Lower lobe of right lung (tissue), 2 donors: ENCODE measurements at regions not wholly inside any gene's neighbourhood (a gene's known extent, or its start where the extent isn't known, plus 50 kb on each side); places are given as distances from the start of the nearest gene placed in this dataset.

ENCODE experiments used
- ATAC-seq, 2 donors: fragments of 200-7000 bp; cut with Tn5 transposase; one replicate each; pipeline ENCODE4 v1.9.1; 2020 to 2022; ENCODE audit warnings: mild to moderate bottlenecking in 2 of 2, moderate library complexity in 2 of 2
- DNase-seq: peaks from one replicate; pipeline ENCODE4 v3.0.0-alpha.2; 2020
- H3K27ac ChIP-seq: fragments of 200-600 bp; one replicate; pipeline ENCODE4 v1.8.0; 2022
- H3K27me3 ChIP-seq: fragments of 200-600 bp; one replicate; pipeline ENCODE4 v1.8.0; 2022; ENCODE audit warnings: low read depth
- H3K36me3 ChIP-seq: fragments of 200-600 bp; one replicate; pipeline ENCODE4 v1.8.0; 2022; ENCODE audit warnings: mild to moderate bottlenecking
- H3K4me1 ChIP-seq: fragments of 200-600 bp; one replicate; pipeline ENCODE4 v1.8.0; 2022
- H3K4me3 ChIP-seq: fragments of 200-600 bp; one replicate; pipeline ENCODE4 v1.8.0; 2022; ENCODE audit warnings: mild to moderate bottlenecking
- H3K9me3 ChIP-seq: fragments of 200-600 bp; one replicate; pipeline ENCODE4 v1.8.0; 2022
- intact Hi-C: fragments of 100-400 bp; cut with DNase I; formaldehyde crosslinking; loops from one replicate; pipeline ENCODE4 v1.11.0; 2022
- TF ChIP-seq, protein P1 (sequence below): fragments of 200-600 bp; IDR thresholded peaks from one replicate; pipeline ENCODE4 v1.8.0; 2022; ENCODE audit warnings: antibody characterized with exemption, mild to moderate bottlenecking
- donor health status: DM: no; HTN: yes; CAD: no; lungs with severe emphysema.

DNA sequence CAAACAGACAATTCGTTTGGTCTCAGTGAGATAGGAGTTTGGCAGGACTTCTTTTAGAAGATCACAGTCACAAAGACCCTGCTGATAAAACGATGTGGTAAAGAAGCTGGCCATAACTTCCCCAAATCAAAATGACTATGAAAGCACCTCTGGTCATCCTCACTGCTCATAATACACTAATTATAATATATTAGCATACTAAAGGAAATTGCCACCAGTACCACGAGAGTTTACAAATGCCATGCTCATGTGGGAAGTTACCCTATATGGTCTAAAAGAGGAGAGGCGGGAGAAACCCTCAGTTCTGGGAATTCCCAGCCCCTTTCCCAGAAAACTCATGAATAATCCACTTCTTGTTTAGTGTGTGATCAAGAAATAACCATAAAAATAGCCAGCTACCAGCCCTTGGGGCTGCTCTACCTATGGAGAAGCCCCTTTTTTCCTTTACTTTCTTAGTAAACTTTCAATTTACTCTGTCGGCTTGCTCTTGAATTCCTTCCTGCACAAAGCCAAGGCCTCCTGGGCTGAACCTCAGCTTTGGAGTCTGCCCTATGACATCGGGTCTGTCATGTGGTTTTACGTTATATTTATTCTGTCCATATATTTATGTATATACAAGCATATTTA lies 115.8 kb upstream of the IGSF10 start:
- TF ChIP-seq, protein P1, sequence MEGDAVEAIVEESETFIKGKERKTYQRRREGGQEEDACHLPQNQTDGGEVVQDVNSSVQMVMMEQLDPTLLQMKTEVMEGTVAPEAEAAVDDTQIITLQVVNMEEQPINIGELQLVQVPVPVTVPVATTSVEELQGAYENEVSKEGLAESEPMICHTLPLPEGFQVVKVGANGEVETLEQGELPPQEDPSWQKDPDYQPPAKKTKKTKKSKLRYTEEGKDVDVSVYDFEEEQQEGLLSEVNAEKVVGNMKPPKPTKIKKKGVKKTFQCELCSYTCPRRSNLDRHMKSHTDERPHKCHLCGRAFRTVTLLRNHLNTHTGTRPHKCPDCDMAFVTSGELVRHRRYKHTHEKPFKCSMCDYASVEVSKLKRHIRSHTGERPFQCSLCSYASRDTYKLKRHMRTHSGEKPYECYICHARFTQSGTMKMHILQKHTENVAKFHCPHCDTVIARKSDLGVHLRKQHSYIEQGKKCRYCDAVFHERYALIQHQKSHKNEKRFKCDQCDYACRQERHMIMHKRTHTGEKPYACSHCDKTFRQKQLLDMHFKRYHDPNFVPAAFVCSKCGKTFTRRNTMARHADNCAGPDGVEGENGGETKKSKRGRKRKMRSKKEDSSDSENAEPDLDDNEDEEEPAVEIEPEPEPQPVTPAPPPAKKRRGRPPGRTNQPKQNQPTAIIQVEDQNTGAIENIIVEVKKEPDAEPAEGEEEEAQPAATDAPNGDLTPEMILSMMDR = no peak

DNA sequence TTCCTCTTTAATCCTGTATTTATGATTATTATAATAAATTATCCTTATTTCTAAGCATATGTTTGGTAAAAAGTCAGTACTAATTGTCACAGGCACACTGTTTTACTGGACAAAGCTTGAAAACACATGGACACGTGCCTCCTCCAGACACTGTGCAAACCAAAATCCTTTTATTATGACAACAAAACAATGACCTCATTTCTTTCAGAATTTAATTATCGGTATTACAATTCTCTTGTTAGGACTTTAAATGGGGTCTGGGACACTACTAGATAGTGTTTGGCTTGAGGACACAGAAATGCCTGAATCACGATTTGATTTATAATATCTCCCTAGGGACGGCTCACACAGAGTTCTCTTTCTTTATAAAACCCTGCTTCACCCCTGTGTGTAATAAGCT lies 107.3 kb upstream of the IGSF10 start:
- intact Hi-C loops = no loop called here
- no peak for DNase-seq
- TF ChIP-seq, protein P1 = no peak
- Histone ChIP-seq H3K9me3 (no peaks in the 10 kb centered on the region), H3K27me3 (no peaks in the 10 kb centered on the region), H3K36me3 (no peaks in the 10 kb centered on the region), H3K4me1 (no peaks in the 10 kb centered on the region), H3K4me3 (no peak overlapping the region), H3K27ac (no peak overlapping the region)
- no peak for ATAC-seq

More for the DNA sequence above, 115.8 kb upstream of the IGSF10 start:
- no peak overlapping the region for H3K4me3 ChIP-seq
- H3K27ac ChIP-seq = no peak overlapping the region
- H3K36me3 ChIP-seq = no peaks in the 10 kb centered on the region
- no peaks in the 10 kb centered on the region for H3K4me1 ChIP-seq
- DNase-seq (no peak), ATAC-seq (no peak)
- no peaks in the 10 kb centered on the region for H3K27me3 ChIP-seq
- intact Hi-C loops = no loop called here
- no peaks in the 10 kb centered on the region for H3K9me3 ChIP-seq

DNA sequence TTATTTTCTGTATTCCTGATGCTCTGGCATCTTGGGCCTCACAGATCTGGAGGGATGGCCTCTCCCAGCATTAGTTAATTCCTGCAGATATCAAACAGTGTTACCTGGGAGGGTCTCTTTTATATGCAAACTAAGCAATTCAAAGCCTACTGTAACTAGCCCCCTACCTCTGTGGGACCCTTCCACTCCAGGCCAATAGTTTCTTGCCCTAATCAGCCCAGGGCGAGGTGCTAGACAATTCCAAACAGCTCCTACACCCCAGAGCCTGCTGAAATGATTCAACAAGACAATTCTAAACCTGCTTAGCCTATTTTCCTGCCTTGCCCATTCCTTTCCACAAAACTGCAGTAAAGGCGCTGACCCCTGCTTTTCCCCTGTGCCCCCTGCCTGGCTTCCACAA lies 106.6 kb upstream of the IGSF10 start:
- Histone ChIP-seq H3K4me3 (no peak overlapping the region), H3K36me3 (no peaks in the 10 kb centered on the region), H3K27me3 (no peaks in the 10 kb centered on the region), H3K27ac (no peak overlapping the region), H3K4me1 (no peaks in the 10 kb centered on the region), H3K9me3 (no peaks in the 10 kb centered on the region)
- DNase-seq (no peak), ATAC-seq (no peak)
- intact Hi-C loops = no loop called here
- TF ChIP-seq, protein P1 = no peak

DNA sequence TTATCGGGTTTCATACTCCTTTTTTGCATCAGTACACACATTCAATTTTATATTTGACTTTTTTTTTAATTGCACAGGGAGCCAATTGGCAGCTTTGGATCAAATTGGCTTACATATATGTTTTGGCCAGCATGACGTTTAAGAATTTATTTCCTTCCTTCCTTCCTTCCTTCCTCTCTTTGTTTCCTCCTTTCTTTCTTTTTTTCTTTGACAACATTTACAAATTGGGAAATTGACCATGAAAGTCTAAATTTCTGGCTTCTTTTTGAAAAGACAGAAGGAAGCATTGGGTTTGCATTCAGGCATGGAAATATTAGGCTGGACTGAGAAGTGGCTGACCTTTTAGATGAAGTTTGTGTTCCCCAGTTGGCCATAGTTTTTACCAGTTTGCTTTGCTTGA lies 103.4 kb upstream of the IGSF10 start:
- no peak overlapping the region for H3K27ac ChIP-seq
- H3K27me3 ChIP-seq = no peaks in the 10 kb centered on the region
- no peak overlapping the region for H3K4me3 ChIP-seq
- peaks cover 13% of the 10 kb centered on the region for H3K4me1 ChIP-seq
- H3K36me3 ChIP-seq = no peaks in the 10 kb centered on the region
- TF ChIP-seq, protein P1 = no peak
- H3K9me3 ChIP-seq = no peaks in the 10 kb centered on the region
- DNase-seq = no peak
- intact Hi-C loops = no loop called here
- no peak for ATAC-seq

DNA sequence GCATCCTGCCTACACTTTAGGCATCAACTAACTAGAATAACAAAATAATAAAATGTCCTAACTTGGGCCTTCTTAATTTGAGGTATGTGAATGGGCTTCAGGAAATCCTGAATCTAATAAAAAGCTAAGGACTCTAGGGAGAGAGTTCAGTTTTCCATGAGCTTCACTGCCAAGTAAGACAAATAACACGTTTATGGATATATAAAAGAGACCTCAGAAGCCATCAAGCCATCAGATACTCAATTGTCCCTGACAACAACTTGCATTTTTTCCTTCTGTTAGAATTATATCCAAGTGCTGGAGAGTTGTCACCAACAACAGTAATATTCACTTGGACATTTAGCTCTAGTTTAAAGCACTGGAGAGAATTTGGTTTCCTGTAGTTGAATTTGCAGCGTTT lies 102.4 kb upstream of the IGSF10 start:
- ATAC-seq = no peak
- intact Hi-C loops = no loop called here

More for the DNA sequence above, 102.4 kb upstream of the IGSF10 start:
- no peak for DNase-seq
- Histone ChIP-seq H3K27me3 (no peaks in the 10 kb centered on the region), H3K4me3 (no peak overlapping the region), H3K36me3 (no peaks in the 10 kb centered on the region), H3K9me3 (no peaks in the 10 kb centered on the region), H3K4me1 (peaks cover 13% of the 10 kb centered on the region), H3K27ac (no peak overlapping the region)
- TF ChIP-seq, protein P1 = no peak
